Hepatocyte (in vitro differentiated cells): ENCODE measurements at regions not wholly inside any gene's neighbourhood (a gene's known extent, or its start where the extent isn't known, plus 50 kb on each side); places are given as distances from the start of the nearest gene placed in this dataset.

Experiments
- CTCF ChIP-seq: fragments of 200-600 bp; sonication (generic); IDR thresholded peaks from 2 replicates; pipeline ENCODE4 v1.5.1; 2016; ENCODE audit warnings: antibody characterized with exemption, mild to moderate bottlenecking; ENCODE audit not compliant: poor library complexity
- EZH2 ChIP-seq: fragments of 200-600 bp; sonication (generic); IDR thresholded peaks from 2 replicates; pipeline ENCODE4 v1.6.1; 2016; ENCODE audit warnings: antibody characterized with exemption, mild to moderate bottlenecking, borderline replicate concordance

GRCh38 chr5:125655156-125655555 lies 768.1 kb upstream of the GRAMD2B start:
- TF ChIP-seq CTCF (no peak), EZH2 (no peak)
